ENCODE measurements at regions not wholly inside any gene's neighbourhood (a gene's known extent, or its start where the extent isn't known, plus 50 kb on each side); places are given as distances from the start of the nearest gene placed in this dataset.

- Histone ChIP-seq H3K9me3 (replicated peaks) (no peaks in the 10 kb centered on the region), H3K4me1 (replicated peaks) (no peaks in the 10 kb centered on the region), H3K27me3 (replicated peaks) (no peaks in the 10 kb centered on the region)
Measured at GRCh38 chr11:131301306-131301705, 69.1 kb upstream of the NTM start.

DNA sequence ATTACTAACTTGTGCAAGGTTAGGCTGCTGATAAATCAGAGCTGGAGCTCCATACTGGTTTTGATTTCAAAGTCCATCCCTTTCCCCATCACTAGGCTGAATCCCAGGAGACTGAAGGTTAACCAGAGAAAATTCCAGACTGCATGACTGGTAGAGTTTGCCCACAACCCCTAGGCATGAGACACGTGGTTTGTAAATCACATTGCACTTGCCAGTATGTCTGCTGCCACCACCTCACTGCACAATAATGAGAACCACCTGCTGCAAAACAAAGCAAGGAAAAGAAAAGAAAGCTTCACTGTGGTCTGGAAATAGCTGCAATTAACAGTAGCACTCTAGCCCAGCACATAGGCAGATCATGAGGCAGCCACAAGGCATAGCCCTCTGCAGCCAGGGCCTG lies 67.6 kb upstream of the NTM start:
- DNase-seq (ENCODE audit: low read depth in 1 of 2, low spot score in 2 of 2), result no peak

More at GRCh38 chr11:131301306-131301705, 69.1 kb upstream of the NTM start:
- DNase-seq (ENCODE audit: low read depth in 1 of 2, low spot score in 2 of 2), result no peak
- Histone ChIP-seq H3K4me3 (no peak overlapping the region), H3K27ac (no peak overlapping the region), H3K36me3 (no peaks in the 10 kb centered on the region)

DNA sequence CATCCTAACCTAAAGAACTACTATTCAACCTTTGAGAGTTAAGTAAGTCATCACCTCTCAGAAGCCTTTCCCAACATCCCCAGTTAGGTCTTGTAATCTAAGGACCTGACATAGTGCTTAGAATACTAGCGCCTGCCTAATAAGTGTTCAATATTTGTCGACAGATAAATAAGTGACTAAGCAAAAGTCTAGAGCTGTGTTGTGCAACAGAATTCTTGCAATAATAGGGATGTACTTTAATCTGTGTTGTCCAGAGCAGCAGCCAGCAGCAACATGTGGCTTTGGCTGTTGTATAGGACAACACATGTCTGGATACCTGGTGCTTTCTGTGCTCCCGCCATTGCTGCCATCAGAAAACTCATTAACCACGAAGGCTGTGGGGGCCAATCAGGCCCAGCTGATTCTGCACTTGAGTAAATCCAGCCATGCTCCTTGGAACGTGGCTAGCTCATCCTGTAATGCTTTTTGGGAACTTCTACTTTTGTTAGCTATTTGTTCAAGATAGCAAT lies 66.8 kb upstream of the NTM start:
- no peaks in the 10 kb centered on the region for H3K4me1 ChIP-seq (replicated peaks)
- DNase-seq (ENCODE audit: low read depth in 1 of 2, low spot score in 2 of 2), result no peak
- no peaks in the 10 kb centered on the region for H3K9me3 ChIP-seq (replicated peaks)
- no peak overlapping the region for H3K27ac ChIP-seq
- no peaks in the 10 kb centered on the region for H3K36me3 ChIP-seq
- H3K27me3 ChIP-seq (replicated peaks), result no peaks in the 10 kb centered on the region
- no peak overlapping the region for H3K4me3 ChIP-seq

More for the DNA sequence above, 67.6 kb upstream of the NTM start:
- H3K4me1 ChIP-seq (replicated peaks), result no peaks in the 10 kb centered on the region
- H3K27ac ChIP-seq, result no peak overlapping the region
- H3K4me3 ChIP-seq, result no peak overlapping the region
- no peaks in the 10 kb centered on the region for H3K36me3 ChIP-seq
- no peaks in the 10 kb centered on the region for H3K27me3 ChIP-seq (replicated peaks)
- no peaks in the 10 kb centered on the region for H3K9me3 ChIP-seq (replicated peaks)

DNA sequence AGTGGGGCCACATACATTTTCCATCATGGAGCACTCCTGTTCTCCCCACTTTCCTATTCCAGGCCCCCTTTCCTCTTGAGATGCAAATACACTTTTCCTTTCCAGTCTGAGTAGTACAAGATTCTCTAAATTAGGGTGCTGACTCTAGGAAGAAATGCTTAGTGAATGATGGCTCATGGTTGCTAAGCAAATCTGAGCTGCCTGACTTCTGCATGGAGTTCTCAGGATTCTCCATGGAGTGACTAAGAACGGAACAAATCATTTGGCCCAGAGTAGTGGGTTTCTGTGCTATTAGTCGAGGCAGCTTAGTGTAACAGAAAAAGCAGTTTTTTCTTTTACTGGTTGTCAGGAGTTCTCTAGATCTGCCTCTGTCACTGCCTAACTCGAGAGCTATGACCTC lies 65.4 kb upstream of the NTM start:
- Histone ChIP-seq H3K27ac (no peak overlapping the region), H3K9me3 (replicated peaks) (no peaks in the 10 kb centered on the region), H3K4me3 (no peak overlapping the region), H3K4me1 (replicated peaks) (no peaks in the 10 kb centered on the region), H3K36me3 (no peaks in the 10 kb centered on the region), H3K27me3 (replicated peaks) (no peaks in the 10 kb centered on the region)
- no peak for DNase-seq (ENCODE audit: low read depth in 1 of 2, low spot score in 2 of 2)

GRCh38 chr11:131307506-131307905 lies 62.9 kb upstream of the NTM start:
- Histone ChIP-seq H3K27ac (no peak overlapping the region), H3K9me3 (replicated peaks) (no peaks in the 10 kb centered on the region), H3K4me1 (replicated peaks) (no peaks in the 10 kb centered on the region), H3K36me3 (no peaks in the 10 kb centered on the region), H3K4me3 (no peak overlapping the region), H3K27me3 (replicated peaks) (no peaks in the 10 kb centered on the region)
- DNase-seq (ENCODE audit: low read depth in 1 of 2, low spot score in 2 of 2), result no peak

DNA sequence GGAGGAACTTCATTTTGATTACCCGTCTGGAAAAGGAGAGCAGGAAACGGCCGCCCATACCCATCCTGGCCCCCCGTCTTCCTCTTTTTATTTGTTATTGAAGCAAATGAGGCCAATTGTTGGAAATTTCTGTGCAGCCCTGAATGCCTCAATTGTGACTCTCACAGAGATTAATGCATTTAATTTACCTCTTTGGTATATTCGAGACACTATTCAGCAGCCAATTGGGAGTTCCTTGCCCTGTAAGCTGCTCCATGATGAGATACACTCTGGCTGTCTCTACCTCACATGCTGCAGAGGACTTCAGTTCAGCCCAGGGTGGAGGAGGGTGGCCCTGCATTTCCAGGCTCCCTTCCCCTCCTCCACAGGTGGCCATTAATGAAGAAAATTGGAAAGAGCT lies 60.6 kb upstream of the NTM start:
- H3K4me1 ChIP-seq (replicated peaks), result no peaks in the 10 kb centered on the region
- DNase-seq (ENCODE audit: low read depth in 1 of 2, low spot score in 2 of 2), result no peak
- H3K9me3 ChIP-seq (replicated peaks), result no peaks in the 10 kb centered on the region
- H3K36me3 ChIP-seq, result no peaks in the 10 kb centered on the region
- H3K27me3 ChIP-seq (replicated peaks), result no peaks in the 10 kb centered on the region
- no peak overlapping the region for H3K27ac ChIP-seq
- no peak overlapping the region for H3K4me3 ChIP-seq

DNA sequence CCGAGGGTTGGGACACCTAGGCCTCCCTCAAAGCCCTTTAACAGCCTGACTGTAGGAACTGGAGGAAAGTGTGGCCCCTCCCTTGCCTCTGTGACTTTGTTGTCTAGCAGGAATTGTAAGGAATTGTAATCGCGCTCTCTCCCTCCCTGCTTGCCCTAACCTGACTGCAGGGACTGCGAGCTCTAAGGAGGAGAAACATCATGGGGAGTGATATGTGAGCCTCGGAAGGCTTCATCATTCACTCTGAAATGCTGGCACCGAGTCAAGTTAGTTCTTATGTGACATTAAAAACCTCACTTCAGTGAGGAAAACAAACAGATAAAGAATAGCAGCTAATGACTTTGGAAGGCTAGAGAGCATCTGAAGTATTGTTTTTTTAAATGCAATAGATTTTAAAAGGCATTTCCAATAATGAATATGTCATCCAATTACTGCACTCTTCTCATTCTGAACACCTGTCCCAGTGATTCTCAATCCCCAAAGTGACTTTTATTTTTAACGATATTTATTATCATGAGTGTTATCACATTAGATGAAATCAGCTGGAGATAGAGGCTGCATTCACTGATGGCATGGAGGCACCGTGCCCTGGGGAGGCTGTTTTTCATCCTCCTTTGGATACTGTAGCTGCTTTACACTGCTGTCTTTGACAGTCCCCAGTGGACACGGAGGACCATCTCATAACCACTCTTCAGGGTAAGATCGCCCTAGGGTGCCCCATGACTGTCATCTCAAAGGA lies 58.5 kb upstream of the NTM start:
- DNase-seq (ENCODE audit: low read depth in 1 of 2, low spot score in 2 of 2), result no peak
- H3K27me3 ChIP-seq (replicated peaks), result no peaks in the 10 kb centered on the region
- no peaks in the 10 kb centered on the region for H3K4me1 ChIP-seq (replicated peaks)

More for the DNA sequence above, 58.5 kb upstream of the NTM start:
- no peaks in the 10 kb centered on the region for H3K9me3 ChIP-seq (replicated peaks)
- no peak overlapping the region for H3K4me3 ChIP-seq
- no peak overlapping the region for H3K27ac ChIP-seq
- H3K36me3 ChIP-seq, result no peaks in the 10 kb centered on the region

Data from SJSA1 (cell line).